ENCODE measurements at regions not wholly inside any gene's neighbourhood (a gene's known extent, or its start where the extent isn't known, plus 50 kb on each side); places are given as distances from the start of the nearest gene placed in this dataset.

- Mint-ChIP-seq H3K4me1 (peaks cover 7% of the 10 kb centered on the region), H3K27ac (no peak overlapping the region), H3K4me3 (no peak overlapping the region), H3K9me3 (no peaks in the 10 kb centered on the region), H3K27me3 (no peaks in the 10 kb centered on the region), H3K36me3 (no peaks in the 10 kb centered on the region)
- DNase-seq (ENCODE audit: low spot score in 2 of 2) (no peak), ATAC-seq (ENCODE audit: low read depth) (no peak)
These were observed 455.4 kb downstream of the EBF1 start for GRCh38 chr5:158644301-158644700.

DNA sequence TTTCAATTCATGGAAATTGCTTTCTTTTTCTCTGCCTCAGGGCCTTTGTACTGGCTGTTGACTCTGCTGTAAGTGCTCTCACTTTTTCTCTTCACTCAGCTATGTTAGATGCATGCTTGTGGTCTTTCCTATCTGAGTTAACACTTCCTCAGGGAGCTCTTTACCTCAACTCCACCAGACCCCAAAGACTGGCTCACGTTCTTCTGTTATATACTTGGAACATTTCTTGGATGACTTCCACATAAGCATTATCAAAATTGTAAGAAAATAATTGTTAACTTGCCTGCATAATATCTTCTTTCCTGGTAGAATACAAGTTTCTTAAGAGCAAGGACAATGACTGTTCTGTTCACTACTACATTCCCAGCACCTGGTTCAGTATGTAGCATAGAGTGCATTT, 455.9 kb downstream of the EBF1 start:
- Mint-ChIP-seq H3K27me3 (no peaks in the 10 kb centered on the region), H3K27ac (no peak overlapping the region), H3K9me3 (no peaks in the 10 kb centered on the region), H3K4me1 (peaks cover 7% of the 10 kb centered on the region), H3K36me3 (no peaks in the 10 kb centered on the region), H3K4me3 (no peak overlapping the region)
- ATAC-seq (ENCODE audit: low read depth) (no peak), DNase-seq (ENCODE audit: low spot score in 2 of 2) (no peak)

- H3K27me3 Mint-ChIP-seq, result no peaks in the 10 kb centered on the region
- no peak overlapping the region for H3K27ac Mint-ChIP-seq
- no peak overlapping the region for H3K4me3 Mint-ChIP-seq
- DNase-seq (ENCODE audit: low spot score in 2 of 2), result no peak
- H3K36me3 Mint-ChIP-seq, result no peaks in the 10 kb centered on the region
- ATAC-seq (ENCODE audit: low read depth), result no peak
- H3K4me1 Mint-ChIP-seq, result peaks cover 7% of the 10 kb centered on the region
- no peaks in the 10 kb centered on the region for H3K9me3 Mint-ChIP-seq
These were observed 456.8 kb downstream of the EBF1 start for GRCh38 chr5:158642879-158643278.

DNA sequence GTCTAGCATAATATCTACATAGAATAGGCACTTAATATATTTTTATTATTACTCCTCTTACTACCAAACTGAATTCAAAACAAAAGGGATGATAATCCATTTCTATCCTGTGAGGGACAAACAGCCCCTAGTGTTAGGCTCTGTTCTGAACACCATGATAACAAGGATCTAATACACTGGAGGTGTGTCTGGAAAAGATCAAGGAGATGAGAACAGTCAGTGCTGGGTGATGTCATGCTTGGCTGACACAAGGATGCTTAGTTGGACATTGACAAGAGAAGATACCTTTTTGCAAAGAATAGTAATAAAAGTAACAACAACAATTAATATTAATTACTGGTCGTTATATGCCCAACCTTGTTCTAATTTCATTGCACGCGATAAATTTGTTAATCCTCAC, 458.7 kb downstream of the EBF1 start:
- DNase-seq (ENCODE audit: low spot score in 2 of 2), result no peak
- no peak for ATAC-seq (ENCODE audit: low read depth)
- Mint-ChIP-seq H3K36me3 (no peaks in the 10 kb centered on the region), H3K4me1 (peaks cover 8% of the 10 kb centered on the region), H3K9me3 (no peaks in the 10 kb centered on the region), H3K27ac (no peak overlapping the region), H3K4me3 (no peak overlapping the region), H3K27me3 (no peaks in the 10 kb centered on the region)

DNA sequence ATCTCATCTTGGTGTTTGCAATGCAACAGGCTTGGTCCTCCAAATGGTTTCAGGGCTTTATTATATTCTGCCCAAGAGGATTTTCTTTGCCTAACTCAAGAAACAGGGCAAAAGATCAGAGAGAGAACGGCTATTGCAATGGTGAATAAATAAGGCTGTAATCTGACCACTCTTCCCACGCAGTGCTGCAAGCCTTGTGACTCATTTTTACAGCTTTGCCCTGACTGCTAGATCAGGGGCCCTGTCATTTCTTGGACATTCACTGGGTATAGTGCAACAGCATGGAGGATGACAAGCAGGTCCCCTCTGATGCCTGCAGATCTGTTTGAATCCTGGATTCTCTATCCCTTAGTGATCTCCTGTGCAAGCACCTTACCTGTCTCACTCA, 459.1 kb downstream of the EBF1 start:
- H3K4me3 Mint-ChIP-seq, result no peak overlapping the region
- H3K27me3 Mint-ChIP-seq, result no peaks in the 10 kb centered on the region
- no peak for ATAC-seq (ENCODE audit: low read depth)
- DNase-seq (ENCODE audit: low spot score in 2 of 2), result no peak
- H3K27ac Mint-ChIP-seq, result no peak overlapping the region
- no peaks in the 10 kb centered on the region for H3K9me3 Mint-ChIP-seq
- no peaks in the 10 kb centered on the region for H3K36me3 Mint-ChIP-seq
- H3K4me1 Mint-ChIP-seq, result peaks cover 9% of the 10 kb centered on the region

DNA sequence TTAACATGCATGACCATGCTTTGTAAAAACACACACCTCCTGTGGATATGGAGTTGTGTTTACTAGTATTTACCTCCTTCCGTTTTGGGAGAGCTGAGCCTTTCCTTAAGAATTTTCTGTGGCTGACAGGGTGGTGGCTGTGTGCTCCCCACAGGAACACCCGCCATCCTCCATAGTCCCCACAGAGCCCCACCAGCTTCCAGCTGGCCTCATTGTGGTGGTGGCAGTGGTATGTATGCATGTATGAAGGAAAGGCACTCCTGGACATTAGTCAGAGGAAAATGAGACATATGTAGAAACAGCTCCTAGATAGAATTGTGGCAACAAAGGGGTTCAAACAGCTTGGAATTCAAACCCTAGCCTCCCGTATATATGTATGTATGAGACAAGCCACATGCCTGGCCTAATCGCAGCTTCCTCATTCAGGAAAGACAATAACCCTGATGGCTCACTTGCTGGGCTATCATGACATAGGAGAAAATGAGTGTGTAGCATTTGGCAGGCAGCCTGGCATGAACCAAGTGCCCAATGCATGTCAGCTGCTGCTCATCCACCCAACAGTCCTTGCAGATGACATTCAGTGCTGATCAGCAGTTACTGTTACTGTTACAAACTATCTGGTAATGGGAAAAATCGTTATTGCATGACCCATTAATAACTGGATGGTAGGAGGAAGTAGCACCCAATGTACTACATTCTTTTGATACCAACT, 459.7 kb downstream of the EBF1 start:
- Mint-ChIP-seq H3K4me1 (peaks cover 7% of the 10 kb centered on the region), H3K27ac (no peak overlapping the region), H3K9me3 (no peaks in the 10 kb centered on the region), H3K36me3 (no peaks in the 10 kb centered on the region), H3K4me3 (no peak overlapping the region), H3K27me3 (no peaks in the 10 kb centered on the region)
- no peak for DNase-seq (ENCODE audit: low spot score in 2 of 2)
- no peak for ATAC-seq (ENCODE audit: low read depth)

DNA sequence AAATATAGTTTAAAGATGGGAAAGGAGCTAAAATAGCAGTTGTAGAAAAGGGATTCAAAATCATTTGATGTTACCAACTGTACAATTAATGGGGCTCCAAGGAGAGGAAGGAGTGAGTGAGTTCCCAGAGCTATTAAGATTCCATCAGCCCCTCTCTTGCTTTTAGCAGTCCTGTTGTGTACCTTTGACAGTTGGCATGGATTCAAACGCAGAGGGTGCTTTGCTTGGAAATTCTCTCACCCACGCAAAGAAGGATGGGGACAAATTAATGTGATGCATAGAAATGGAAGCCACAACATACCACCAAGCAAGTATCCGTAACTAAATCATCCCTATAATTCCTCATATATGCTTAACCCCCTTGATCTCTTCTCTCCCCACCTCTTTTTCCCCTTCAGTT, 461.3 kb downstream of the EBF1 start:
- Mint-ChIP-seq H3K4me3 (no peak overlapping the region), H3K36me3 (no peaks in the 10 kb centered on the region), H3K4me1 (peaks cover 7% of the 10 kb centered on the region), H3K27ac (no peak overlapping the region), H3K9me3 (no peaks in the 10 kb centered on the region), H3K27me3 (no peaks in the 10 kb centered on the region)
- ATAC-seq (ENCODE audit: low read depth), result no peak
- no peak for DNase-seq (ENCODE audit: low spot score in 2 of 2)

- H3K27me3 Mint-ChIP-seq, result no peaks in the 10 kb centered on the region
- peaks cover 7% of the 10 kb centered on the region for H3K4me1 Mint-ChIP-seq
- H3K4me3 Mint-ChIP-seq, result no peak overlapping the region
- no peaks in the 10 kb centered on the region for H3K9me3 Mint-ChIP-seq
- no peak overlapping the region for H3K27ac Mint-ChIP-seq
- no peak for DNase-seq (ENCODE audit: low spot score in 2 of 2)
- no peaks in the 10 kb centered on the region for H3K36me3 Mint-ChIP-seq
- no peak for ATAC-seq (ENCODE audit: low read depth)
These were observed 462.7 kb downstream of the EBF1 start for GRCh38 chr5:158637039-158637438.

DNA sequence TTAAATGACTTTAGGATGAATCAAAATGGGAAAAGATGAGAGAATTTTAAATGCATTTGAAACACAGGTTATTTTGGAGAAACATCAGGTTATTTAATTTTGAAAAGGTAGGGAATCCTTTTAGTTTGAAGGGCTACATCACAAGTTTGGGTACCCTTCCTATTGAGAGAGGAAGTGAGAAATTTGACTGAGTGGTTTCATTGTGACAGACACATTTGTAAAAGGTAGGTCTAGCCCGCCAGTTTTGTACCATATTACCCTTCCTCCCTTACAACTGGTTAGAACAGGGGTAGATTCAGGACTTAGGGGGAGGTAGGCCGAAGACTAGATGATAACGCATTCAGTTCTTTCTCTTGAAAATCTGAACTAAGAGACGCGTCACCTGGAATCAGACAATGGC, 464.2 kb downstream of the EBF1 start:
- peaks cover 1% of the 10 kb centered on the region for H3K27me3 Mint-ChIP-seq
- no peak overlapping the region for H3K27ac Mint-ChIP-seq
- H3K9me3 Mint-ChIP-seq, result no peaks in the 10 kb centered on the region
- ATAC-seq (ENCODE audit: low read depth) (peak; percentile 52), DNase-seq (ENCODE audit: low spot score in 2 of 2) (no peak)
- peaks cover 1% of the 10 kb centered on the region for H3K36me3 Mint-ChIP-seq
- H3K4me1 Mint-ChIP-seq, result peaks cover 7% of the 10 kb centered on the region
- H3K4me3 Mint-ChIP-seq, result no peak overlapping the region

DNA sequence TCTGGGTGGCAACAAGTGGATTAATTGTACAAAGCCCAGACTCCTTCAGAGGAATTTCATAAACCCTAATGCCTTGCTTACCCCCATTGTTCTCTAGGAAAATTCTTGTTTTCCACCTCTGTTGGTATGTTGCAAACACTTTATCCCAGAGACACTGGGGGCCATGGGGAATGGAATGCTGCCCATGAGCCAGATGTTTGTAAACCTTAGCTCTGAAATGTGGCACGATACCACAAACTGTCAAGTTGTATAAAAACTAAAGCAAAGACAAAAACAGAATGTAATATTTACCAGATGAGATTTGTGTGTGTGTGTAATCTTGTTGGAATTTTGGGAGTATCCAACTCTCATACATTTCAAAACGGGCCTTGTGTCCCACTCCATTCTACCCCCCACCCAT, 465.0 kb downstream of the EBF1 start:
- ATAC-seq (ENCODE audit: low read depth) (no peak), DNase-seq (ENCODE audit: low spot score in 2 of 2) (no peak)
- H3K9me3 Mint-ChIP-seq, result no peaks in the 10 kb centered on the region
- peaks cover 3% of the 10 kb centered on the region for H3K27me3 Mint-ChIP-seq
- H3K36me3 Mint-ChIP-seq, result peaks cover 3% of the 10 kb centered on the region
- no peak overlapping the region for H3K4me3 Mint-ChIP-seq
- no peak overlapping the region for H3K27ac Mint-ChIP-seq
- H3K4me1 Mint-ChIP-seq, result peaks cover 7% of the 10 kb centered on the region

DNA sequence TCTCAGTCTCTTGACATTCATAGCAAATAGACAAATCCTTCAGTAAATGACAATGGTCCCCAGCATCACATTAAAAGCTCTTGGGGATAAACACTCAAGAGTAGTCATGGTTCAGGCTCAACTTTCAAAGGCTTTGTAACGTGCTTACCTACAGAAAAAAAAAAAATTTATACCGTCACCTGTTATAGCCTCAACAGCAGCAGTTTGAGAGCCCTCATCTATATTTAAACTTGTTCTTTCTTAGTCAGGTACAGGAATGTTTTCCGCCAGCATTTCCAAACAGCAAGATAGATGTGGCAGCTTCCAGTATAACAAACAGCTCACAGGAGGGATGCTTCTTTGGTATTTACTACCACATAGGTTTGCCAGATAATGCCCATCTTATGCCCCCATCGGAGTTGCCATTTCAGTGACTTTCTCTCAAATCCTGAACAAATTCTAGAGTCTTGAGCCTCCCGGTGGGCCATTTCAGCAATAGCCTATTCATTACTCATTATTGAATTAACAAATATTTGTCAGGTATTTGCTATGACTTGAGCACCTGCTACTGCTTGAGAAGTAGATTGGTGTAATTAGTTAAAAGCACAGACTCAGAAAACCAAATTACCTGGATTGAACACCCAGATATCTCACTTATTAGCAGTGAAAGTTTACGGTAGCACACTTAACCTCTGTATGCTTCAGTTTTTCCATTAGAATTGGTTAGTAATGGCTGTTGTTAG, 470.0 kb downstream of the EBF1 start:
- Mint-ChIP-seq H3K4me1 (no peaks in the 10 kb centered on the region), H3K9me3 (no peaks in the 10 kb centered on the region), H3K36me3 (peaks cover 3% of the 10 kb centered on the region), H3K27me3 (peaks cover 3% of the 10 kb centered on the region), H3K4me3 (no peak overlapping the region), H3K27ac (no peak overlapping the region)
- DNase-seq (ENCODE audit: low spot score in 2 of 2) (no peak), ATAC-seq (ENCODE audit: low read depth) (no peak)

DNA sequence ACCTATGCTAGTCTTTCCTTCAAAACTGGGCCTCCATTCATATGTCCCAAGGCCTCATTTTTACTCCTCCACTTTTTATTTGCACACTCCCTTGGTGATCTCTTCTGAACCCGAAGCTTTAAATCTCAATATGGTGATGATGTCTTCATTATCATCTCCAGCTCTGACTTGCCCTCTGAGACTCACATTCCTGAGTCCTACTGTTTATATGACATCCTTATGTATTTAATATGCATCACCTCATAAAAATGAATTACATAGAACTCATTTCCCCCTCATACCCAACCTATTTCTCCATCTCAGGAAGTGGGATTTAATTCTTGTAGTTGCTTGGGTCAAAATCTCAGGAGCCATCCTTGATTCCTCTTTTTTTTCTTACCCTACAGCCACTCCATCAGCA, 473.0 kb downstream of the EBF1 start:
- Mint-ChIP-seq H3K4me3 (no peak overlapping the region), H3K27me3 (peaks cover 3% of the 10 kb centered on the region), H3K36me3 (peaks cover 3% of the 10 kb centered on the region), H3K9me3 (no peaks in the 10 kb centered on the region), H3K27ac (no peak overlapping the region), H3K4me1 (no peaks in the 10 kb centered on the region)
- no peak for DNase-seq (ENCODE audit: low spot score in 2 of 2)
- no peak for ATAC-seq (ENCODE audit: low read depth)

- H3K36me3 Mint-ChIP-seq, result no peaks in the 10 kb centered on the region
- no peak for ATAC-seq (ENCODE audit: low read depth)
- no peak overlapping the region for H3K4me3 Mint-ChIP-seq
These were observed 475.7 kb downstream of the EBF1 start for GRCh38 chr5:158623971-158624370.

GRCh38 chr5:158621391-158621790, 478.3 kb downstream of the EBF1 start:
- Mint-ChIP-seq H3K4me1 (no peaks in the 10 kb centered on the region), H3K27ac (no peak overlapping the region), H3K9me3 (no peaks in the 10 kb centered on the region), H3K36me3 (no peaks in the 10 kb centered on the region), H3K27me3 (no peaks in the 10 kb centered on the region), H3K4me3 (no peak overlapping the region)
- ATAC-seq (ENCODE audit: low read depth) (no peak), DNase-seq (ENCODE audit: low spot score in 2 of 2) (no peak)

More at GRCh38 chr5:158623971-158624370, 475.7 kb downstream of the EBF1 start:
- H3K9me3 Mint-ChIP-seq, result no peaks in the 10 kb centered on the region
- no peak for DNase-seq (ENCODE audit: low spot score in 2 of 2)
- H3K4me1 Mint-ChIP-seq, result no peaks in the 10 kb centered on the region
- H3K27me3 Mint-ChIP-seq, result no peaks in the 10 kb centered on the region
- H3K27ac Mint-ChIP-seq, result no peak overlapping the region
